Thyroid gland (tissue), 4 donors: ENCODE measurements at regions not wholly inside any gene's neighbourhood (a gene's known extent, or its start where the extent isn't known, plus 50 kb on each side); places are given as distances from the start of the nearest gene placed in this dataset.
"Not testable (repeated sequence)": the region's sequence is repeated elsewhere in the genome, so short reads cannot be mapped to it uniquely, and the experiment has no call there.

ENCODE experiments used
- POLR2A ChIP-seq, 2 donors: fragments of 450-650 bp; IDR thresholded peaks; one replicate each; pipeline ENCODE4 v1.6.1; 2017; ENCODE audit warnings: antibody characterized with exemption in 2 of 2, mild to moderate bottlenecking in 2 of 2, moderate library complexity in 1 of 2
- TF ChIP-seq, protein P1 (sequence below), 6 experiments: fragments of 200-600 bp in 3 of 6; fragments of 450-650 bp in 3 of 6; sonication (generic) in 3 of 6; IDR thresholded peaks; one replicate each; pipeline ENCODE4 v1.5.1; 2016 to 2019; ENCODE audit warnings: antibody characterized with exemption in 6 of 6, mild to moderate bottlenecking in 2 of 6, inconsistent platforms in 1 of 6, moderate library complexity in 1 of 6

DNA sequence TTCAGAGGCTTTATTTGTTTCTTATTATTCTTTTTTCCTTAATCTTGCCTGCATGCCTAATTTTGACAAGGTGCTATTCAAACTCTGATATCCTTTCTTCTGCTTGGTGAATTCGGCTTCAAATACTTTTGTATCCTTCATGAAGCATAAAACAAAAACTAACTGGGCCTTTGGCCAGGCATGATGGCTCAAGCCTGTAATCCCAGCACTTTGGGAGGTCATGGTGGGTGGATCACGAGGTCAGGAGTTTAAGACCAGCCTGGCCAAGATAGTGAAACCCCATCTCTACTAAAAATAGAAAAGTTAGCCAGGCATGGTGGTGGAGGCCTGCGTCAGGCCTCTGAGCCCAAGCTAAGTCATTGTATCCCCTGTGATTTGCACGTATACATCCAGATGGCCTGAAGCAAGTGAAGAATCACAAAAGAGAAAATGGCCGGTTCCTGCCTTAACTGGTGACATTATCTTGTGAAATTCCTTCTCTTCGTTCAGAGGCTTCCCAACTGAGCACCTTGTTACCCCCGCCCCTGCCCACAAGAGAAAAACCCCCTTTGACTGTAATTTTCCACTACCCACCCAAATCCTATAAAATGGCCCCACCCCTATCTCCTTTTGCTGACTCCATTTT is 191.9 kb downstream of the ZNF486 start:
- TF ChIP-seq, protein P1, sequence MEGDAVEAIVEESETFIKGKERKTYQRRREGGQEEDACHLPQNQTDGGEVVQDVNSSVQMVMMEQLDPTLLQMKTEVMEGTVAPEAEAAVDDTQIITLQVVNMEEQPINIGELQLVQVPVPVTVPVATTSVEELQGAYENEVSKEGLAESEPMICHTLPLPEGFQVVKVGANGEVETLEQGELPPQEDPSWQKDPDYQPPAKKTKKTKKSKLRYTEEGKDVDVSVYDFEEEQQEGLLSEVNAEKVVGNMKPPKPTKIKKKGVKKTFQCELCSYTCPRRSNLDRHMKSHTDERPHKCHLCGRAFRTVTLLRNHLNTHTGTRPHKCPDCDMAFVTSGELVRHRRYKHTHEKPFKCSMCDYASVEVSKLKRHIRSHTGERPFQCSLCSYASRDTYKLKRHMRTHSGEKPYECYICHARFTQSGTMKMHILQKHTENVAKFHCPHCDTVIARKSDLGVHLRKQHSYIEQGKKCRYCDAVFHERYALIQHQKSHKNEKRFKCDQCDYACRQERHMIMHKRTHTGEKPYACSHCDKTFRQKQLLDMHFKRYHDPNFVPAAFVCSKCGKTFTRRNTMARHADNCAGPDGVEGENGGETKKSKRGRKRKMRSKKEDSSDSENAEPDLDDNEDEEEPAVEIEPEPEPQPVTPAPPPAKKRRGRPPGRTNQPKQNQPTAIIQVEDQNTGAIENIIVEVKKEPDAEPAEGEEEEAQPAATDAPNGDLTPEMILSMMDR (IDR thresholded peaks at IDR 0.05), result not testable (repeated sequence)
- TF ChIP-seq POLR2A (IDR thresholded peaks at IDR 0.05), result not testable (repeated sequence)
